ENCODE measurements at regions not wholly inside any gene's neighbourhood (a gene's known extent, or its start where the extent isn't known, plus 50 kb on each side); places are given as distances from the start of the nearest gene placed in this dataset.

GRCh38 chr2:146123714-146124113 is 1603.8 kb upstream of the ZEB2 start:
- Histone ChIP-seq H3K9me3 (ENCODE audit: control insufficient read depth, insufficient read depth, low read depth, low read length) (no peaks in the 10 kb centered on the region), H3K9ac (ENCODE audit: insufficient read depth, low read length) (no peak overlapping the region), H3K4me3 (replicated peaks in 1 of 4; ENCODE audit: control extremely low read depth in 1 of 4, insufficient read depth in 1 of 4, low read depth in 3 of 4, low read length in 4 of 4) (no peak overlapping the region), H3K4me2 (ENCODE audit: extremely low read depth, insufficient read depth, low read length) (no peak overlapping the region), H2AFZ (ENCODE audit: low read length) (no peak overlapping the region), H4K20me1 (ENCODE audit: control insufficient read depth, extremely low read depth, insufficient read depth, low read length) (no peaks in the 10 kb centered on the region), H3K4me1 (ENCODE audit: control insufficient read depth, extremely low read depth, insufficient read depth, low read length) (no peaks in the 10 kb centered on the region), H3K79me2 (ENCODE audit: control insufficient read depth, insufficient read depth, low read length) (no peaks in the 10 kb centered on the region), H3K27ac (ENCODE audit: insufficient read depth, low read length) (no peak overlapping the region), H3K27me3 (ENCODE audit: control insufficient read depth, insufficient read depth, low read length) (no peaks in the 10 kb centered on the region), H3K36me3 (ENCODE audit: control insufficient read depth, insufficient read depth, low read length) (no peaks in the 10 kb centered on the region)
- TF ChIP-seq EZH2 (IDR thresholded peaks at IDR 0.05; ENCODE audit: low read length, missing control alignments) (no peak), CTCF (conservative IDR thresholded peaks at IDR 0.05 in 1 of 2, IDR thresholded peaks at IDR 0.05 in 1 of 2; ENCODE audit: low read depth in 1 of 2, low read length in 2 of 2) (no peak)
- DNase-seq (ENCODE audit: low read depth in 2 of 2): peak in 1 of 2 donors; percentile 65

GRCh38 chr2:146123256-146123655 is 1603.3 kb upstream of the ZEB2 start:
- no peak overlapping the region for H2AFZ ChIP-seq (ENCODE audit: low read length)
- H3K4me2 ChIP-seq (ENCODE audit: extremely low read depth, insufficient read depth, low read length): no peak overlapping the region

GRCh38 chr2:146119586-146119985 is 1599.7 kb upstream of the ZEB2 start:
- H3K9ac ChIP-seq (ENCODE audit: insufficient read depth, low read length): no peak overlapping the region
- H3K9me3 ChIP-seq (ENCODE audit: control insufficient read depth, insufficient read depth, low read depth, low read length): no peaks in the 10 kb centered on the region
- H3K36me3 ChIP-seq (ENCODE audit: control insufficient read depth, insufficient read depth, low read length): no peaks in the 10 kb centered on the region
- no peak overlapping the region for H3K27ac ChIP-seq (ENCODE audit: insufficient read depth, low read length)
- no peaks in the 10 kb centered on the region for H3K27me3 ChIP-seq (ENCODE audit: control insufficient read depth, insufficient read depth, low read length)
- DNase-seq (ENCODE audit: low read depth in 2 of 2): peak in 1 of 2 donors; percentile 12
- H3K4me1 ChIP-seq (ENCODE audit: control insufficient read depth, extremely low read depth, insufficient read depth, low read length): no peaks in the 10 kb centered on the region
- no peaks in the 10 kb centered on the region for H4K20me1 ChIP-seq (ENCODE audit: control insufficient read depth, extremely low read depth, insufficient read depth, low read length)
- H3K4me3 ChIP-seq (replicated peaks in 1 of 4; ENCODE audit: control extremely low read depth in 1 of 4, insufficient read depth in 1 of 4, low read depth in 3 of 4, low read length in 4 of 4): no peak overlapping the region
- TF ChIP-seq CTCF (conservative IDR thresholded peaks at IDR 0.05 in 1 of 2, IDR thresholded peaks at IDR 0.05 in 1 of 2; ENCODE audit: low read depth in 1 of 2, low read length in 2 of 2): no peak
- TF ChIP-seq EZH2 (IDR thresholded peaks at IDR 0.05; ENCODE audit: low read length, missing control alignments): no peak
- H3K79me2 ChIP-seq (ENCODE audit: control insufficient read depth, insufficient read depth, low read length): no peaks in the 10 kb centered on the region
- H3K4me2 ChIP-seq (ENCODE audit: extremely low read depth, insufficient read depth, low read length): no peak overlapping the region
- H2AFZ ChIP-seq (ENCODE audit: low read length): no peak overlapping the region

More at GRCh38 chr2:146123256-146123655, 1603.3 kb upstream of the ZEB2 start:
- Histone ChIP-seq H3K27me3 (ENCODE audit: control insufficient read depth, insufficient read depth, low read length) (no peaks in the 10 kb centered on the region), H3K9ac (ENCODE audit: insufficient read depth, low read length) (no peak overlapping the region), H3K4me3 (replicated peaks in 1 of 4; ENCODE audit: control extremely low read depth in 1 of 4, insufficient read depth in 1 of 4, low read depth in 3 of 4, low read length in 4 of 4) (no peak overlapping the region), H3K9me3 (ENCODE audit: control insufficient read depth, insufficient read depth, low read depth, low read length) (no peaks in the 10 kb centered on the region), H3K27ac (ENCODE audit: insufficient read depth, low read length) (no peak overlapping the region), H4K20me1 (ENCODE audit: control insufficient read depth, extremely low read depth, insufficient read depth, low read length) (no peaks in the 10 kb centered on the region), H3K79me2 (ENCODE audit: control insufficient read depth, insufficient read depth, low read length) (no peaks in the 10 kb centered on the region), H3K36me3 (ENCODE audit: control insufficient read depth, insufficient read depth, low read length) (no peaks in the 10 kb centered on the region), H3K4me1 (ENCODE audit: control insufficient read depth, extremely low read depth, insufficient read depth, low read length) (no peaks in the 10 kb centered on the region)
- TF ChIP-seq EZH2 (IDR thresholded peaks at IDR 0.05; ENCODE audit: low read length, missing control alignments): no peak
- DNase-seq (ENCODE audit: low read depth in 2 of 2): peak in 1 of 2 donors; percentile 30

All from fibroblast of lung (primary cell).